Stomach (tissue), 4 donors: ENCODE measurements at regions not wholly inside any gene's neighbourhood (a gene's known extent, or its start where the extent isn't known, plus 50 kb on each side); places are given as distances from the start of the nearest gene placed in this dataset.

Source experiments
- CTCF ChIP-seq, 7 experiments: fragments of 450-650 bp in 4 of 7; fragments of 200-600 bp in 3 of 7; sonication (generic) in 3 of 7; IDR thresholded peaks; one replicate each; pipeline ENCODE4 v1.5.1; 2016 to 2019; ENCODE audit warnings: antibody characterized with exemption in 7 of 7, control low read depth in 2 of 7, mild to moderate bottlenecking in 1 of 7
- EP300 ChIP-seq: sonication (generic); formaldehyde crosslinking; IDR thresholded peaks from one replicate; pipeline ENCODE4 v1.6.1; 2017; ENCODE audit warnings: antibody characterized with exemption

GRCh38 chr12:62168411-62168810, 91.8 kb upstream of the USP15 start:
- TF ChIP-seq EP300 = no peak
- TF ChIP-seq CTCF (IDR thresholded peaks at IDR 0.05) = no peak
